Cardiac muscle cell (in vitro differentiated cells and primary cell): ENCODE measurements at regions not wholly inside any gene's neighbourhood (a gene's known extent, or its start where the extent isn't known, plus 50 kb on each side); places are given as distances from the start of the nearest gene placed in this dataset.

Experiments used
- DNase-seq, 2 donors: peaks; one replicate each; pipeline versions ENCODE4 v3.0.0 to v3.0.0-alpha.2; 2010 to 2017; ENCODE audit warnings: low read depth in 1 of 2, low spot score in 1 of 2
- H3K27ac ChIP-seq: fragments of 200-600 bp; sonication (generic); 2 replicates; pipeline ENCODE4 v1.5.1; 2016
- H3K27me3 ChIP-seq: fragments of 200-600 bp; sonication (generic); 2 replicates; pipeline ENCODE4 v1.6.0; 2016; ENCODE audit warnings: control low read depth
- H3K36me3 ChIP-seq: fragments of 200-600 bp; sonication (generic); 2 replicates; pipeline ENCODE4 v1.5.1; 2016; ENCODE audit warnings: control low read depth
- H3K4me1 ChIP-seq: fragments of 200-600 bp; sonication (generic); 2 replicates; pipeline ENCODE4 v1.8.1; 2017; ENCODE audit warnings: low read depth, mild to moderate bottlenecking, mixed run types
- H3K4me3 ChIP-seq: fragments of 200-600 bp; sonication (generic); 2 replicates; pipeline ENCODE4 v1.5.1; 2016; ENCODE audit warnings: mild to moderate bottlenecking
- H3K9me3 ChIP-seq: fragments of 200-600 bp; sonication (generic); 2 replicates; pipeline ENCODE4 v1.5.1; 2017; ENCODE audit warnings: low read depth, mild to moderate bottlenecking, control low read depth
- TF ChIP-seq, protein P1 (sequence below): IDR thresholded peaks from 2 replicates; pipeline ENCODE4 v1.5.1; 2012; ENCODE audit warnings: low read depth, mild to moderate bottlenecking, low read length

- no peak overlapping the region for H3K4me3 ChIP-seq
These were observed 127.0 kb upstream of the IPO5 start for GRCh38 chr13:97826421-97827012.

GRCh38 chr13:97834250-97834649, 119.2 kb upstream of the IPO5 start:
- Histone ChIP-seq H3K27ac (no peak overlapping the region), H3K9me3 (no peaks in the 10 kb centered on the region), H3K27me3 (no peaks in the 10 kb centered on the region), H3K36me3 (no peaks in the 10 kb centered on the region), H3K4me3 (no peak overlapping the region), H3K4me1 (no peaks in the 10 kb centered on the region)
- TF ChIP-seq, protein P1, sequence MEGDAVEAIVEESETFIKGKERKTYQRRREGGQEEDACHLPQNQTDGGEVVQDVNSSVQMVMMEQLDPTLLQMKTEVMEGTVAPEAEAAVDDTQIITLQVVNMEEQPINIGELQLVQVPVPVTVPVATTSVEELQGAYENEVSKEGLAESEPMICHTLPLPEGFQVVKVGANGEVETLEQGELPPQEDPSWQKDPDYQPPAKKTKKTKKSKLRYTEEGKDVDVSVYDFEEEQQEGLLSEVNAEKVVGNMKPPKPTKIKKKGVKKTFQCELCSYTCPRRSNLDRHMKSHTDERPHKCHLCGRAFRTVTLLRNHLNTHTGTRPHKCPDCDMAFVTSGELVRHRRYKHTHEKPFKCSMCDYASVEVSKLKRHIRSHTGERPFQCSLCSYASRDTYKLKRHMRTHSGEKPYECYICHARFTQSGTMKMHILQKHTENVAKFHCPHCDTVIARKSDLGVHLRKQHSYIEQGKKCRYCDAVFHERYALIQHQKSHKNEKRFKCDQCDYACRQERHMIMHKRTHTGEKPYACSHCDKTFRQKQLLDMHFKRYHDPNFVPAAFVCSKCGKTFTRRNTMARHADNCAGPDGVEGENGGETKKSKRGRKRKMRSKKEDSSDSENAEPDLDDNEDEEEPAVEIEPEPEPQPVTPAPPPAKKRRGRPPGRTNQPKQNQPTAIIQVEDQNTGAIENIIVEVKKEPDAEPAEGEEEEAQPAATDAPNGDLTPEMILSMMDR, result no peak
- no peak for DNase-seq

More at GRCh38 chr13:97826421-97827012, 127.0 kb upstream of the IPO5 start:
- TF ChIP-seq, protein P1, result no peak
- Histone ChIP-seq H3K4me1 (no peaks in the 10 kb centered on the region), H3K9me3 (no peaks in the 10 kb centered on the region), H3K27ac (no peak overlapping the region), H3K27me3 (no peaks in the 10 kb centered on the region), H3K36me3 (no peaks in the 10 kb centered on the region)
- no peak for DNase-seq

DNA sequence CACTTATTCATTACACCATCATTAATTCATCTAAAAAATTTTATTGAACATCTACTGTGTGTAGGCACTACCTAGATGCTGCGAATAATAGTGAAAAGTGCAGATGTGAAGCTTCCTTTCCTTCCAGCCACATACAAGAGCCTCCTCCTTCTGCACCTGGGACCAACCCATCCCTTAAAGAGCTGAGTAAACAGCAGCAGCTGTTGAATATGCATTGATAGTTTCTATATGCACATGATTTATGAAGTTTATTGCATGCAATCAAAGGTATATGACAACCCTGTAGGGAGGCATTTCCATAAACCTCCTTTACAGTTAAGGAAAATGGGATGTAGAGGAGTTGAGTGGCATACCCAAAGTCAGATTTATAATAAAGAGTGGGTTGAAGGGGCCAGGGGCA, 110.3 kb upstream of the IPO5 start:
- DNase-seq, result no peak
- H3K4me3 ChIP-seq, result no peak overlapping the region
- H3K4me1 ChIP-seq, result no peaks in the 10 kb centered on the region
- H3K27ac ChIP-seq, result no peak overlapping the region
- no peaks in the 10 kb centered on the region for H3K27me3 ChIP-seq
- H3K9me3 ChIP-seq, result no peaks in the 10 kb centered on the region
- no peaks in the 10 kb centered on the region for H3K36me3 ChIP-seq
- TF ChIP-seq, protein P1, result no peak

GRCh38 chr13:97844151-97844550, 109.3 kb upstream of the IPO5 start:
- Histone ChIP-seq H3K27ac (no peak overlapping the region), H3K4me1 (no peaks in the 10 kb centered on the region), H3K27me3 (no peaks in the 10 kb centered on the region), H3K36me3 (no peaks in the 10 kb centered on the region), H3K4me3 (no peak overlapping the region), H3K9me3 (no peaks in the 10 kb centered on the region)
- no peak for DNase-seq
- TF ChIP-seq, protein P1, result no peak

DNA sequence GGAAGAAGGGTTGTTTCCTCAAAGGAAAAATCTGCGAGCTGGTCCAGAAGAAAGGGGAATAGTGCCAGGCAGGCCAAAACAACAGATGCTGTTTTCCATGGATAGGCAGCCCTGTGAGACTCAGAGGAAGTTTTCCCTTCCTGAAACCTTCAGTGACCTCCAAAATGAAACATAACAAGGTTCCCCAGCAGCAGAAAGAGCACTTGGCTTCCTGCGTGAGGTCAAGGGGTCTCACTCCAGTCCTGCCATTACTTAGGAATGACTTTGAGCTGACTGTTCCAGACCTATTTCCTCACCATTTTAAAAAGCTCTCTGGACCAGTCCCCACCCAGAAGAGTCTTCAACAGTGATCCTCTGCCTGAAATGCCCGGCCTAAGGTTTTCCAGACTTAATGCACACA, 104.6 kb upstream of the IPO5 start:
- Histone ChIP-seq H3K27me3 (no peaks in the 10 kb centered on the region), H3K36me3 (no peaks in the 10 kb centered on the region), H3K4me1 (no peaks in the 10 kb centered on the region), H3K27ac (no peak overlapping the region), H3K9me3 (no peaks in the 10 kb centered on the region), H3K4me3 (no peak overlapping the region)
- DNase-seq, result no peak
- TF ChIP-seq, protein P1, result no peak

DNA sequence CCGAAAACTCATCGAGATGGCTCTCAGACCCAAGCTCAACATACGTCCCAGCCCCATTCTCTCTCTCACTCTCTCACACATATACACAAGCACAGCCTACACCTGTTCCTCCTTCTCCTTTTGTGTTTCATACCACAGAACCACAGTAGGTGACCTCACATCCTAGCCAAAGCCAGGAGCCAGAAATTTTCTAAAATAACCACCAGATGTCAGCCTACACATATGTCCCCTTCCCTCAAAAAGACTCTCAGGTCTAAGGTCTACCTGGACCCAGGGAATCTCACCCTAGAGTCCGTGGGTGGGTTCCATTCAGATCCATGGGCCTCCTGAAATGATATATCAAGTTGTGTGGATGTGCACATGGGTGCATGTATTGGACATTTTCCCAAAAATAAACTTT, 104.2 kb upstream of the IPO5 start:
- H3K4me1 ChIP-seq, result no peaks in the 10 kb centered on the region
- no peaks in the 10 kb centered on the region for H3K36me3 ChIP-seq
- DNase-seq, result peak; percentile 19 to 39
- H3K27me3 ChIP-seq, result no peaks in the 10 kb centered on the region
- TF ChIP-seq, protein P1, result peak; percentile 41
- H3K9me3 ChIP-seq, result no peaks in the 10 kb centered on the region
- H3K27ac ChIP-seq, result no peak overlapping the region
- no peak overlapping the region for H3K4me3 ChIP-seq
